ENCODE measurements at regions not wholly inside any gene's neighbourhood (a gene's known extent, or its start where the extent isn't known, plus 50 kb on each side); places are given as distances from the start of the nearest gene placed in this dataset.

- no peak overlapping the region for H3K27ac ChIP-seq (ENCODE audit: insufficient read length, low read depth, low read length)
- no peak overlapping the region for H2BK15ac ChIP-seq (ENCODE audit: low read depth, low read length)
- no peak overlapping the region for H4K91ac ChIP-seq (ENCODE audit: insufficient read length, low read depth, low read length)
- H3K23me2 ChIP-seq (ENCODE audit: insufficient read length, low read depth, low read length, poor library complexity, severe bottlenecking), result no peaks in the 10 kb centered on the region
- H2AK5ac ChIP-seq (ENCODE audit: insufficient read length, low read length), result no peak overlapping the region
- no peak overlapping the region for H3K27ac Mint-ChIP-seq
- H4K20me1 ChIP-seq (ENCODE audit: control insufficient read depth, insufficient read depth, insufficient read length), result no peaks in the 10 kb centered on the region
- no peak overlapping the region for H2AFZ ChIP-seq (ENCODE audit: low read length)
- H3K27me3 Mint-ChIP-seq (ENCODE audit: low read depth), result no peaks in the 10 kb centered on the region; the same call in 1 of the 2 replicates
- H3K4me2 ChIP-seq (ENCODE audit: insufficient read depth, insufficient read length, low read length), result no peak overlapping the region
- H3K9me3 Mint-ChIP-seq, result no peaks in the 10 kb centered on the region
- no peaks in the 10 kb centered on the region for H3K36me3 Mint-ChIP-seq (ENCODE audit: insufficient read depth in 1 of 3, low read depth in 3 of 3)
- H2BK5ac ChIP-seq (ENCODE audit: insufficient read length, low read length), result no peak overlapping the region
- H3K56ac ChIP-seq (ENCODE audit: insufficient read length, low read depth, low read length), result no peak overlapping the region
- H3K14ac ChIP-seq (ENCODE audit: insufficient read depth, low read length), result no peak overlapping the region
- no peak overlapping the region for H2BK20ac ChIP-seq (ENCODE audit: low read depth, low read length, poor library complexity, severe bottlenecking)
- no peak overlapping the region for H3K18ac ChIP-seq (ENCODE audit: insufficient read length, low read depth, low read length)
- H3K9me3 ChIP-seq (ENCODE audit: control insufficient read depth, low read depth, low read length), result no peaks in the 10 kb centered on the region
- TF ChIP-seq CTCF (conservative IDR thresholded peaks at IDR 0.05), result no peak
- H4K8ac ChIP-seq (replicated peaks; ENCODE audit: insufficient read length, low read depth, low read length), result no peak overlapping the region
- peaks cover 13% of the 10 kb centered on the region; the same call in 1 of the 2 replicates for H3K4me1 ChIP-seq (ENCODE audit: insufficient read depth, low read length)
- no peak overlapping the region for H3T11ph ChIP-seq (ENCODE audit: low read length)
- no peak overlapping the region for H3K9ac ChIP-seq (ENCODE audit: extremely low read depth, insufficient read length, low read length)
- H3K4me1 Mint-ChIP-seq, result peaks cover 41 to 45% of the 10 kb centered on the region in 2 experiments
- no peaks in the 10 kb centered on the region for H3K79me2 ChIP-seq (ENCODE audit: insufficient read depth, low read length)
- no peaks in the 10 kb centered on the region for H3K27me3 ChIP-seq (ENCODE audit: insufficient read depth, low read length)
- H4K5ac ChIP-seq (ENCODE audit: insufficient read length, low read depth, low read length), result no peak overlapping the region
- no peak overlapping the region for H3K4me3 Mint-ChIP-seq
- H2BK12ac ChIP-seq (ENCODE audit: insufficient read length, low read depth, low read length), result no peak overlapping the region
- no peak overlapping the region for H3K4ac ChIP-seq (ENCODE audit: low read depth, low read length)
- DNase-seq, result no peak
- no peak overlapping the region for H3K23ac ChIP-seq (ENCODE audit: insufficient read length, low read depth, low read length)
- no peak overlapping the region for H2BK120ac ChIP-seq (ENCODE audit: low read depth, low read length, poor library complexity, severe bottlenecking)
- H3K79me1 ChIP-seq (ENCODE audit: insufficient read depth, low read depth, low read length, poor library complexity, severe bottlenecking), result no peaks in the 10 kb centered on the region
These were observed 200.0 kb upstream of the TAS2R1 start for GRCh38 chr5:9830184-9830583.
